Gastrocnemius medialis (tissue), 4 donors: ENCODE measurements at regions not wholly inside any gene's neighbourhood (a gene's known extent, or its start where the extent isn't known, plus 50 kb on each side); places are given as distances from the start of the nearest gene placed in this dataset.

Experiments
- ATAC-seq, 2 donors: fragments of 150-250 bp; one replicate each; pipeline ENCODE4 v1.9.1; 2016
- DNase-seq, 2 donors: peaks; one replicate each; pipeline ENCODE4 v3.0.0-alpha.2; 2019
- H3K27ac ChIP-seq, 4 donors: fragments of 200-600 bp; sonication (generic); 1 replicate in 1 of 4; 2 replicates in 3 of 4; pipeline ENCODE4 v1.5.1; 2016 to 2018; ENCODE audit warnings: mild to moderate bottlenecking in 2 of 4, moderate library complexity in 1 of 4
- H3K27me3 ChIP-seq, 3 donors: fragments of 200-600 bp; sonication (generic) in 2 of 3; 1 replicate in 1 of 3; 2 replicates in 2 of 3; pipeline versions ENCODE4 v1.5.1 to v1.6.0; 2016 to 2019; ENCODE audit warnings: mild to moderate bottlenecking in 1 of 3, moderate library complexity in 1 of 3
- H3K36me3 ChIP-seq, 2 donors: fragments of 200-600 bp; sonication (generic) in 1 of 2; one replicate each; pipeline ENCODE4 v1.5.1; 2017 to 2018
- H3K4me1 ChIP-seq, 2 donors: fragments of 200-600 bp; sonication (generic) in 1 of 2; one replicate each; pipeline ENCODE4 v1.5.1; 2016 to 2017; ENCODE audit warnings: mild to moderate bottlenecking in 2 of 2
- H3K4me3 ChIP-seq, 4 donors: fragments of 200-600 bp; sonication (generic) in 3 of 4; 1 replicate in 1 of 4; 2 replicates in 3 of 4; pipeline ENCODE4 v1.5.1; 2016 to 2019; ENCODE audit warnings: mild to moderate bottlenecking in 2 of 4
- H3K9me3 ChIP-seq, 3 donors: fragments of 200-600 bp; sonication (generic) in 2 of 3; 1 replicate in 1 of 3; 2 replicates in 2 of 3; pipeline ENCODE4 v1.5.1; 2016 to 2019
- CTCF ChIP-seq, 5 experiments: fragments of 450-650 bp in 3 of 5; fragments of 200-600 bp in 2 of 5; sonication (generic) in 2 of 5; IDR thresholded peaks in 4 of 5; conservative IDR thresholded peaks in 1 of 5; 1 replicate in 4 of 5; 2 replicates in 1 of 5; pipeline ENCODE4 v1.5.1; 2016 to 2019; ENCODE audit warnings: antibody characterized with exemption in 5 of 5, mild to moderate bottlenecking in 3 of 5, moderate library complexity in 3 of 5
- POLR2A ChIP-seq, 2 donors: fragments of 450-650 bp; IDR thresholded peaks; one replicate each; pipeline ENCODE4 v1.6.1; 2017; ENCODE audit warnings: antibody characterized with exemption in 2 of 2, mild to moderate bottlenecking in 2 of 2, moderate library complexity in 2 of 2
- in situ Hi-C, 4 donors: fragments of 200-750 bp; cut with MboI; loops; one replicate each; pipeline versions ENCODE4 v1.15.0 to v1.8.0; 2017; ENCODE audit warnings: low sequenced_read_pairs in 4 of 4
- intact Hi-C: fragments of 100-400 bp; cut with DNase I; formaldehyde crosslinking; loops from one replicate; pipeline ENCODE4 v1.15.1; 2023; ENCODE audit warnings: low total_unique reads

GRCh38 chr7:70944516-70944915 lies 187.4 kb upstream of the GALNT17 start:
- Histone ChIP-seq H3K9me3 (no peaks in the 10 kb centered on the region), H3K4me3 (no peak overlapping the region), H3K27me3 (no peaks in the 10 kb centered on the region), H3K4me1 (no peaks in the 10 kb centered on the region), H3K27ac (no peak overlapping the region), H3K36me3 (no peaks in the 10 kb centered on the region)
- ATAC-seq (no peak), DNase-seq (no peak)
- in situ Hi-C loops: no loop called here
- intact Hi-C loops: no loop called here
- TF ChIP-seq POLR2A (IDR thresholded peaks at IDR 0.05): no peak

GRCh38 chr7:70947181-70947580 lies 184.8 kb upstream of the GALNT17 start:
- H3K9me3 ChIP-seq: no peaks in the 10 kb centered on the region
- ATAC-seq (no peak), DNase-seq (no peak)
- in situ Hi-C loops: no loop called here
- no peak overlapping the region for H3K27ac ChIP-seq
- H3K27me3 ChIP-seq: no peaks in the 10 kb centered on the region
- intact Hi-C loops: no loop called here
- no peak overlapping the region for H3K4me3 ChIP-seq
- no peaks in the 10 kb centered on the region for H3K4me1 ChIP-seq
- TF ChIP-seq POLR2A (IDR thresholded peaks at IDR 0.05) (no peak), CTCF (IDR thresholded peaks at IDR 0.05 in 4 of 5, conservative IDR thresholded peaks at IDR 0.05 in 1 of 5) (no peak)
- no peaks in the 10 kb centered on the region for H3K36me3 ChIP-seq

- TF ChIP-seq POLR2A (IDR thresholded peaks at IDR 0.05) (no peak), CTCF (IDR thresholded peaks at IDR 0.05 in 4 of 5, conservative IDR thresholded peaks at IDR 0.05 in 1 of 5) (no peak)
- Histone ChIP-seq H3K27me3 (no peaks in the 10 kb centered on the region), H3K4me3 (no peak overlapping the region), H3K36me3 (no peaks in the 10 kb centered on the region), H3K4me1 (no peaks in the 10 kb centered on the region), H3K9me3 (no peaks in the 10 kb centered on the region), H3K27ac (no peak overlapping the region)
- no peak for DNase-seq
- intact Hi-C loops: no loop called here
- in situ Hi-C loops: no loop called here
- ATAC-seq: no peak
Observed at GRCh38 chr7:70949862-70950261, 182.1 kb upstream of the GALNT17 start.

DNA sequence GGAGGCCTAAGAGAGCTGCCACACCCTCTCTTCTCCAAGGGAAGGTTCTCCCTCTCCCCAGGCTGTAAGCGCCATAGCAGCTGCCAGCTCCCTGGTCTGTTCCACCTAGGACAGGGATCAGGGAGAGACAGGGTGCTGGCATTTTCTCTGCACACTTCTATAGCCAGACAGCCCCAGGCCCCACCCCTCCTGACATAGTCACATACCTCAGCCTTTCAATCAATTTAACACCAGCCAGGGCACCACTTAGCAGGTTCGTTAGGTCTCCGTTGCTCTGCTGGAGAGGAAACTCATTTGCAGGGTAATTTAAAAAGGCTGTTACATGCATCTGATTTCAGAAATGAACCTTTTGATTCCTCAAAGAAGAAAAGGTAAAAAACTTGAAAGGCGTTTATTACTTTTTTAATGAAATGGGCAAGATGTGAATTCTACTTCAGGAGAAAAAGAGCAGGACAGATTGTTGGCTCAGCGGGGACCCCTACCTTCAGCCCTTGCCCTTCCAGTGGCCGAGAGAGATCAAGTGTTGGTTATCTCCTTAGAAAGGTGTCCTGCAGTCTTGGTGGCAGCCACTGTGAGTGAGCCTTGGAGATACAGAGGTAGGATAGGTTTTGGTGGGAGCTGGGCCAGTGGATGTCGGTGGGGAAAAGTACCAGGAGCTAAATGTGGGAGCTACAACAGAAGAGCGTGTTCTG lies 180.5 kb upstream of the GALNT17 start:
- Histone ChIP-seq H3K36me3 (no peaks in the 10 kb centered on the region), H3K27ac (no peak overlapping the region), H3K4me1 (no peaks in the 10 kb centered on the region), H3K9me3 (no peaks in the 10 kb centered on the region), H3K4me3 (no peak overlapping the region), H3K27me3 (no peaks in the 10 kb centered on the region)
- ATAC-seq (no peak), DNase-seq (no peak)
- intact Hi-C loops: no loop called here
- in situ Hi-C loops: no loop called here
- no peak for TF ChIP-seq POLR2A (IDR thresholded peaks at IDR 0.05)
- TF ChIP-seq CTCF (IDR thresholded peaks at IDR 0.05 in 4 of 5, conservative IDR thresholded peaks at IDR 0.05 in 1 of 5): no peak

- Histone ChIP-seq H3K4me1 (no peaks in the 10 kb centered on the region), H3K36me3 (no peaks in the 10 kb centered on the region), H3K27me3 (no peaks in the 10 kb centered on the region), H3K9me3 (no peaks in the 10 kb centered on the region), H3K27ac (no peak overlapping the region), H3K4me3 (no peak overlapping the region)
- DNase-seq (no peak), ATAC-seq (no peak)
- intact Hi-C loops (no loop called here), in situ Hi-C loops (no loop called here)
- TF ChIP-seq POLR2A (IDR thresholded peaks at IDR 0.05) (no peak), CTCF (IDR thresholded peaks at IDR 0.05 in 4 of 5, conservative IDR thresholded peaks at IDR 0.05 in 1 of 5) (no peak)
Observed at GRCh38 chr7:70952311-70952710, 179.6 kb upstream of the GALNT17 start.
